Stimulated activated CD4-positive, alpha-beta T cell treated with anti-CD3 and anti-CD28 coated beads, Interleukin-4, amount 100 ng/mL, for 24 hours (primary cell): ENCODE measurements at regions not wholly inside any gene's neighbourhood (a gene's known extent, or its start where the extent isn't known, plus 50 kb on each side); places are given as distances from the start of the nearest gene placed in this dataset.

Experiments
- DNase-seq: peaks from one replicate; pipeline ENCODE4 v3.0.0-alpha.2; 2020

GRCh38 chr18:41752826-41753225 is 202.2 kb upstream of the PIK3C3 start:
- no peak for DNase-seq

- DNase-seq = no peak
Measured at GRCh38 chr18:41751652-41752051, 203.4 kb upstream of the PIK3C3 start.

GRCh38 chr18:41751161-41751560 is 203.9 kb upstream of the PIK3C3 start:
- DNase-seq = no peak

DNA sequence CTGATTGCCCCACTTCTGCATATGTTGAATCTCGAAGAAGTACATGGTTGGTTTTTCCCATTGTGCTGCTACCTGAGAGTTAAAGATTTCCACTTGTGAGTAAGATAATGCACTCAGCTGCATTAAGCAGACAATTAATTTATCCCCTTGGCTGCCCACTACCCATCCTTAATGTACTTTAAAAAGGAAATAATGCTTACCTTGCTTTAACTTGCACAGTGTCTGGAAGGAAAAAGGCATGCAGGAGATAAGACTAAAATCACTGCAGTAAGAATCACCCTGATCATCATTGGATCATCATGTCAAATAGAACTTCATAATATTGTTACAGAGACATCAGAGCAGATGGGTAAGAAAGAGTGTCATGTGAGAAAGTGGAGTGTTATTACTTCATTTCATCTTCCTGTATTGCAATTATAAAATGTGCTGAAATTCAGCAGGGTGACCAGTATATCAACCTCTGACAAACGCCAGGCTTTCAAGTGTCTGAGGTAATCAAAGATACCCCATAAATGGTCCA is 207.3 kb upstream of the PIK3C3 start:
- no peak for DNase-seq

GRCh38 chr18:41745166-41746049 is 209.6 kb upstream of the PIK3C3 start:
- DNase-seq = no peak

- DNase-seq = no peak
Measured at GRCh38 chr18:41744421-41745030, 210.5 kb upstream of the PIK3C3 start.

DNA sequence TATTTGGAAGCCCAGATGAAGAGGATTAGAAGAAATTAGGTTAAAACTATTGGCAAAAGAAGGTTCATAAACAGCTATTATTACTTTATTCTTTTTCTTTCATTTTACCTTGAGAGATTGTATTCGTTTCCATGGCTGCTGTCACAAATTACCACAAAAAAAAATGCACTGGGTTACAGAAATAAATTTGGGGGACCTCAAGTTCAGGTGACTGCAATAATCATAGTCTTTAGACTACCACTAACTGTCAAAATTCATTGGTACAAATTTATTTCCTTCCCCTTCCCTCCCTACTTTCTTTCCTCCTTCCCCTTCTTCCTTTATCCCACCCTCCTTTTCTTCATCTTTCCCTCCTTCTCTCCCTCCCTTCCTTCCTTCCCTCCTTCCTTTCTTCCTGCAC is 217.8 kb upstream of the PIK3C3 start:
- no peak for DNase-seq

DNA sequence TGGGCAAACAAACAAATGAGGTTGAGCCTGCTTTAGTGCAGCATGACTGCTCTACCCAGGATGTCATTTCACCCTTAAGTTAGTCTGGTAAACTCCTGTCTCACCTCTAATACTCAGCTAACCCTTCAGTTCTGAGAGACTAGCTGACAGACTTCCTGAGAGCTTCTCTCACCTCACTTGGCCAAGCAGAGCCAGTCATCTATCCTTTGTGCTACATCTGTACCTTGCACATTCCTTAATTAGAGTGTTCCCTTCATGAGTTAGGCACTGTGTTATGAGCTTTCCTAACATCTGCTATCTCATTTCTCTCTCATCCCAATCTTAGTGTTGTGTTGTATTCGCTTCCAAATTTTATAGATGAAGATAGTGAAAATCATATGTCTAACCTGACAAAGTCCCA is 220.1 kb upstream of the PIK3C3 start:
- DNase-seq = no peak

DNA sequence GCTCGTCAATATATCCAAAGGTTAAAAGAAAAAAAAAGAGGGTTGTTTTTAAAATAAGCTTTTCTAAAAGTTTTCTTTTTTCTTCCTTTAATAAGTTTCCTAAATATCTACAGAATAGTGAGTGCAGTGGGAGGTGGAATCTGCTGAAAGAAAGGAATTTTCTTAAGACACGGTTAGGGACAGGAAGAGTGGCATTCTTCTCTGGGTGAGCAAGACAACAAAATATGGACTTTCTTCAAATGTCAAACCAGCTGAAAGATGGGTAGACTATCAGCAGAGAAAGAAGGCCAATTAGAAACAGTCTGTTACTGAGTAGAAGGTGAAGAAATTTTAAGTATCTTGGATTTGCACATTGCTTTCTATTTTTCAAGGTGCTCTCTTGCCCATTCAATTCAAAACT is 222.7 kb upstream of the PIK3C3 start:
- no peak for DNase-seq

- DNase-seq = no peak
Measured at GRCh38 chr18:41731884-41732283, 223.2 kb upstream of the PIK3C3 start.

GRCh38 chr18:41724195-41724594 is 230.8 kb upstream of the PIK3C3 start:
- DNase-seq = no peak

DNA sequence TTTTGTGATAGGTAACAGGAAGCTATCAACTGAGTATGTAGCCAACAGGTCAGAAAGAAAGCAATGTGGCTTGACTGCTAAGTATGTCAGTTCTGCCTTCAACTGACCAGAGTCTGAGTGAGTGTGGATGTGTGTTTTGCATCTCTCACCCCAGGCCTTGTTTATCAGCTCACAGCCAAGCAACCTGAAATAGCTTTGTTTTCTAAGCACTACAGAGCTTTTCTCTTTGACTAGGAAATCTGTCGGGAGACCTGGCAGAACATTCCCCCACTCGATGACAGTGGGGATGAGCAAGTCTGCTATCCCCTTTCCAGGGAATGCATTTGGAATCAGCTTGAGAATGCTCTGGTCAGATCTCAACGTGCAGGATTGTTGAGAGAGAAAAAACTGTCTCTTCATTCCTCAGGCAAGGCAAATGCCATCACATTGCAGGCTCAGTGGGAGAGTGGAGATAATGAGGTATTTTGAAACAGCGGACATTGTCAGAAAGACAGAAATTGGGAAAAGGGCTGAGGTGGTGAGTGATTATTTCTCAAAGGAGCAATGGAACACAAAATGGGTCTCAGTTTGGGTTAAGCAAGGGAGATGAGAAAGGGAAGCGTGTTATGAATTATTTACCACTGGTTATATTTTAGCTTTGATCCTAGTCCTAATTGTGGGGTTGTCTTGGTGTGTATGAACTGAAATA is 233.8 kb upstream of the PIK3C3 start:
- no peak for DNase-seq

DNA sequence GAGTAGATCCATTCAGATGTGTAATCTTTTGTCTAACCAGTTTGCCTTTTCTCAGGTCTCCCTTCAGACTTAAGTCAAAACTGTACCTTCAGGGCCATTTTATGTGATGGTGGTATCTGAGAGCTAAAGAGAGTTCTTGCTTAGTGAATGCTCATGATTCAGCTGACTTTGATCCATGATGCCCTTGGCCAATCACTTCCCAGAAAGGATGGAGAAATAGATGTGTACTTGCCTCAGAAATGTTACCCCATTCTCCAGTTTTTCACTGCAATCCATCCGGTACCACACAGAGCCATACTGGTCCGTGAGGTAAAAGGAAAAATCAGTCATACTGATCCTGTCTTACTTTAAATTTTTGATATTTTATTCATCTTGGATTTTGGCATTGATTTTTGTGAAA is 234.8 kb upstream of the PIK3C3 start:
- no peak for DNase-seq

- DNase-seq = no peak
Measured at GRCh38 chr18:41719808-41720207, 235.2 kb upstream of the PIK3C3 start.

DNA sequence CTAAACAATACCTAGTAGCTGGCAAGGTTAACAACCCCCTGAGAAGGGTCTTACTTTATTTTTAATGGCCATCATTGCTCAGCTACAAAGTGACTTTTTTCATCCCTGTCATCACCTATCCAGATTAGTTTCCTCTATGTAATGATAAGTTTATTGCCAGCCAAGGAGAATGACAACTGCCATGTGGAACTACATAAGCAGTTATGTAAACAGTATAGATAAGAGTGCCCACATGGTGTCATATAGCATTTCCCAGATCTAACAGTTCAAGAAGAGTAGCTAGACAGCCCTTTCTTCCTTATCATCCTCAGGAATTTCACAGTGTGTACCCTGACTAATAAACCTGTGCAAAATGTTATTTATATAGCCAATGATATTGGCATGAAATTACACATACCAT is 240.2 kb upstream of the PIK3C3 start:
- no peak for DNase-seq

DNA sequence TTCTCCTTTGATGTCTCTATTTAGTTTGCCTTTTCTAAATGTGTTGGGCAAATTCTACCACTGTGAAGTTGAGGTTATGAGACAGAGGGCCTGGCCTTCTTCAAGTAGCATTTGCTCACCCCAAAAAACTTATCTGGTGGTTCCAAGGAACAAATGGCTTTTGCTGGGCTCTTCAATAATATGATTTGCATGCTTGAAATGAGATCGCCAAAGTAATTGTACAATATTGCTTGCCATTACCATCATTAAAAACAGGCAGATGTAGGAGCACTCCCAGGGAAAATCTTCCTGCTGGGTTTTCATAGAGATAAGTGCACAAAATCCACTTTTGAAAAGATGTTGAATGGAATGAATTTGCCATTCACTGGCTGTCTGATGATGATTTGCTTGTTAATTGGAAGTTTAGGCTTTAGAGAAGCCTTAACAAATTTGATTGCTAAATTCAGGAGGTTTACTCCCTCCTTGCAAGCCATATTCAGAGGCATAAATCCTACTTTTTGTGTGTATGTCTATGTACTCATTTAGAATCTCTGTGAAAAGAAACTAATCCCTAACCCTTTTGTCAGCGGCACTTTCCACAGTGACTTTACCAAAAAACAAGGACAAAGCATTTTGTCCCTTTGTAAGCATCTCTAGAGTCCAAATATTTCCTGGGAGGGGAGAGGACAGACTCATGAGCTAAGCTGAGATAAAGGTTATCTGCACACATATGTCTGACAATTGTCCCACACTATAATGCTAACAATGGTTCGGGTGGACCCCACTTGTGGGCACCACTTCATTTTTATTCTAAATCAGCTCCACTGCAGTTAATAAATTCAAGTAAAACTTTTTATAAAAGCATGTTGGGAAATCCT is 240.8 kb upstream of the PIK3C3 start:
- no peak for DNase-seq

GRCh38 chr18:41706301-41706700 is 248.7 kb upstream of the PIK3C3 start:
- no peak for DNase-seq

- DNase-seq = no peak
Measured at GRCh38 chr18:41703744-41704530, 251.1 kb upstream of the PIK3C3 start.

- no peak for DNase-seq
Measured at GRCh38 chr18:41700416-41700815, 254.6 kb upstream of the PIK3C3 start.

- no peak for DNase-seq
Measured at GRCh38 chr18:41695441-41695840, 259.6 kb upstream of the PIK3C3 start.

DNA sequence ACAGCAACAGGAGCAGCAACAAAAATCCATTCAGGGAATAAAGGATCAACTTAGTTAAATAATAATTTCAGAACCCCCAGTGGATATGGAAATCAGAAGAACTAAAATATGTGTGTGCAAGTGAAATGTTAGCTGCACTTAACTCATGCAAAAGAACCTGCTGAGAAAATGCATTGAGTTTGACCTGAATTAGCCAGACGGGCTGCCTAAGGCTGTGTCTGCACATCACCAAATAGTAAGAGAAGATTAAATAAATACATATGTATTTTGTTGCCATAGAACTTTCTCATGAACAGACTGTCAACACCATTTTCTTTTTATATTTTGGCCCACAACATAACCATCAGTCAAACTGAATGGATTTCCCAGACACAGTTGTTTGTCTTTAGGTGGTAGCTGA is 262.0 kb upstream of the PIK3C3 start:
- DNase-seq = no peak
